GM18505 (cell line): ENCODE measurements at regions not wholly inside any gene's neighbourhood (a gene's known extent, or its start where the extent isn't known, plus 50 kb on each side); places are given as distances from the start of the nearest gene placed in this dataset.

Source experiments
- ATAC-seq: cut with Tn5 transposase; IDR thresholded peaks from one replicate; pipeline ENCODE4 v1.9.1; 2021; ENCODE audit not compliant: unreplicated experiment
- POLR2A ChIP-seq: IDR thresholded peaks from 4 replicates; pipeline ENCODE4 v1.6.1; 2011; ENCODE audit warnings: borderline replicate concordance; ENCODE audit not compliant: insufficient read depth, insufficient read length; ENCODE audit errors: extremely low read depth

DNA sequence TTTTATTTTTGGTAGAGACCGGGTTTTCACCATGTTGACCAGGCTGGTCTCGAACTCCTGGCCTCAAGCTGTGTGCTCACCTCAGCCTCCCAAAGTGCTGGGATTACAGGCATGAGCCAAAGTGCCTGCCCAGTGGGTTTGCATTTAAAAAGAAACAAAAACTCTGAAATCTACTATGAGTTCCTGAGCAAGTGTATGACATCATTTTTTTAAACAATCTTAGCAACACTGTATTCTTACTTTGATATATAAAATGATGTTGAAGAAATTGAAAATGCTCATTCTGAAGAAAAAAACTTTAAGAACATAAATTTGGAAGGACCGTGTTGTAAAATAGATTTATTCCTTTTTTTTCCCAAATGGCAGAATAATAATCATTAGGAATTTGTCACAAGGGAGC, 1199.7 kb downstream of the DIAPH3 start:
- ATAC-seq = no peak
- no peak for TF ChIP-seq POLR2A

- TF ChIP-seq POLR2A = no peak
- ATAC-seq = no peak
These were observed 1186.6 kb downstream of the DIAPH3 start for GRCh38 chr13:58977085-58977484.

DNA sequence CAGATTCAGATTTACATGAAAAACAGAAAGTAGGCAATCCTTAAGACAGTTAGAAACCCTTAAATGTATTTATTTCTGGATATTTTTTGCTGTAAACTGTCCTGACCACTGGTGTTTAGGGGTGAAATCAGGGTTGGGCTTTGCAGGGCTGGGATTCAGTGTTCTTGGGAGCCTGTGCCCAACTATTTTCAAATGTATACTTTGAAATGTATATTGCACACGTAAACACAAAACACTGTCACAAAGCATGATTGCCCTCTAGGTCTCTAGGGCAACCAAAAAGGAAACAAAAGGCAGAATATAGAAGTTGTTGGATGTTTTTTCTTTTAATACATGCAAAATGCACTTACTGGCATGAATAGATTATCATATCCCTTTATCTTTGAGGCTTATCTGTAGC, 1185.4 kb downstream of the DIAPH3 start:
- TF ChIP-seq POLR2A = no peak
- ATAC-seq = no peak

DNA sequence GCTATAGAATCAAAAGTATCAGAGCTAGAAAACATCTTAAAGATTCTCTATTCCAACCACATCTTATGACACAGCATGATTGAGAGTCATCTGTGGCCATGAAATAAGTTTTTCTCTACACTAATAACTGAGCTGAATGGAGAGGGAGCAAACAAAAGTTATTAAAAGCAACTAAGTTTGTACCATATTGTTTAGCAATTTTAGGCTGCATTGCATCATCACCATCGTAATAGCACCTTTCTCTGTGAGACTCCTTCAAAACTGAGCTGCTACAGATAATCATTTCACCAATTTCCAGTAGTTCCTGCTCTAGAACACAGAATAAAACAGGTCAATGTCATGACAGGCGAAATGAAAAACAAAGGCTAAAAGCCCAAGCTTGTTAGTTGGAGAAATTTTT, 1183.9 kb downstream of the DIAPH3 start:
- TF ChIP-seq POLR2A = no peak
- ATAC-seq = no peak

GRCh38 chr13:58985845-58986244, 1177.9 kb downstream of the DIAPH3 start:
- ATAC-seq = no peak
- no peak for TF ChIP-seq POLR2A

- TF ChIP-seq POLR2A = no peak
- ATAC-seq = no peak
These were observed 1174.2 kb downstream of the DIAPH3 start for GRCh38 chr13:58989556-58989955.

GRCh38 chr13:58991826-58992477, 1171.8 kb downstream of the DIAPH3 start:
- no peak for ATAC-seq
- TF ChIP-seq POLR2A = no peak

- TF ChIP-seq POLR2A = no peak
- no peak for ATAC-seq
These were observed 1171.2 kb downstream of the DIAPH3 start for GRCh38 chr13:58992478-58993042.

GRCh38 chr13:58994077-58994476, 1169.7 kb downstream of the DIAPH3 start:
- no peak for TF ChIP-seq POLR2A
- no peak for ATAC-seq

- TF ChIP-seq POLR2A = no peak
- ATAC-seq = no peak
These were observed 1169.0 kb downstream of the DIAPH3 start for GRCh38 chr13:58994777-58995176.

DNA sequence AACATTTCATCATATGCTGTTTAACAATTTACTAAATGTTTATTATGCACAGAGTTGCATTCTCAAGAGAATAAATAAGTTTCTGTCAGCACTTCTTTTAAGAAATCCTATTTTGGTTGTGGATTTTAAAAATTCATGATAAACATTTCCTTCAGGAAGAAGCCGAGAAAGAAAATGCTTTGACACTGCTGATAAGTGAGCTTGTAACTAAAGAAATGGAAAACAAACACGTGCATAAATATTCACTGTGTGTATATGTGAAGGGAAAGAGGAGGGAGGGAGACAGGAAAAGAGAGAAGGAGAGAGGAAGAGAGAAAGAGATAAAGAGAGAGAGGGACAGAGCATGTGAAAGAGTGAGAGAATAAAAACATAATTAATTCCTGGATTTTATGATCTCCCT, 1165.0 kb downstream of the DIAPH3 start:
- TF ChIP-seq POLR2A = no peak
- no peak for ATAC-seq

DNA sequence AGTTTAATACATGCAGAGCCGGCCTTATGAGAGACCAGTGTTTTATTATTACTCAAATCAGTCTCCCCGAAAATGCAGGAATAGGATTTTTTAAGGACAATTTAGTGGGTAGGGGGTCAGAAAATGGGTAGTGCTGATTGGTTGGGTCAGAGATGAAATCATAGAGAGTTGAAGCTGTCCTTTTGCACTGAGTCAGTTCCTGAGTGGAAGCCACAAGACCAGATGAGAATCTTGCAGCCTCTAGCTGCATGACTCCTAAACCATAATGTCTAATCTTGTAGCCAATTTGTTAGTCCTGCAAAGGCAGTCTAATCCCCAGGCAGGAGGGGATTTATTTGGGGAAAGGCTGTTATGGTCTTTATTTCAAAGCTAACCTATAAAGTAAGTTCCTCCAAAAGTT, 1163.9 kb downstream of the DIAPH3 start:
- no peak for TF ChIP-seq POLR2A
- ATAC-seq = no peak

- no peak for ATAC-seq
- no peak for TF ChIP-seq POLR2A
These were observed 1163.0 kb downstream of the DIAPH3 start for GRCh38 chr13:59000770-59001169.

DNA sequence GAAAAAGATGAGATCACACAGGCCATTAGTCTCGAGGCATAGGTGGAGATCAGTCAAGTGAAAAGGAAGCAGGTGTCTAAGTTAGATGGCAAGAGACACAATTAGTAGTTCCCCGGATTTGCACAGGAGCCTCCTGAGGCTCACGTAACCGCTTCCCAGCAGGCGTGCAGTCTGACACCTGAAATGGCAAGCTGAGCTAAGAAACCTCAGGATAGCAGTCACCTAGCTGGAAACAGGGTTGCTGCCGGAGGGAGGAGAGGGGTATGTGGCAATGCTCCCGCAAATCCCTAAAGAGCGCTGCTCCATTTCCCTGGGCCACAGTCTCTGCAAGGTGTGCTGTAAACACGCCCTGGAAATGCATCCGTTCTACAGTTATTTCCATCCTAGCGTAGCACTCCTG, 1151.0 kb downstream of the DIAPH3 start:
- no peak for TF ChIP-seq POLR2A
- no peak for ATAC-seq
